GM23338 (cell line): ENCODE measurements at regions not wholly inside any gene's neighbourhood (a gene's known extent, or its start where the extent isn't known, plus 50 kb on each side); places are given as distances from the start of the nearest gene placed in this dataset.

Experiments
- ATAC-seq: fragments of 200-7000 bp; cut with Tn5 transposase; 3 replicates; pipeline ENCODE4 v1.9.1; 2020
- DNase-seq: peaks from one replicate; pipeline ENCODE4 v3.0.0-alpha.2; 2015; ENCODE audit warnings: low spot score
- H2AFZ ChIP-seq: fragments of 200-600 bp; sonication (generic); 2 replicates; pipeline ENCODE4 v1.8.0; 2016; ENCODE audit warnings: antibody characterized with exemption, mild to moderate bottlenecking, moderate library complexity
- H3F3A ChIP-seq: fragments of 200-600 bp; sonication (generic); replicated peaks from 2 replicates; pipeline ENCODE4 v1.8.0; 2017; ENCODE audit warnings: antibody characterized with exemption, mixed run types, low read depth
- H3K27ac ChIP-seq: fragments of 200-600 bp; sonication (generic); 2 replicates; pipeline ENCODE4 v1.6.1; 2016; ENCODE audit warnings: low read depth
- H3K27me3 ChIP-seq: fragments of 200-600 bp; sonication (generic); 2 replicates; pipeline ENCODE4 v1.8.0; 2016; ENCODE audit warnings: mild to moderate bottlenecking, mixed run types, moderate library complexity; ENCODE audit not compliant: insufficient read depth
- H3K36me3 ChIP-seq: fragments of 200-600 bp; sonication (generic); 2 replicates; pipeline ENCODE4 v1.8.0; 2016; ENCODE audit warnings: mild to moderate bottlenecking; ENCODE audit not compliant: insufficient read depth
- H3K4me1 ChIP-seq: fragments of 200-600 bp; sonication (generic); 2 replicates; pipeline ENCODE4 v1.8.0; 2016; ENCODE audit warnings: mild to moderate bottlenecking, moderate library complexity; ENCODE audit not compliant: insufficient read depth
- H3K4me2 ChIP-seq: fragments of 200-600 bp; sonication (generic); 2 replicates; pipeline ENCODE4 v1.7.1; 2017; ENCODE audit warnings: mixed run types
- H3K4me3 ChIP-seq: fragments of 200-600 bp; sonication (generic); 2 replicates; pipeline ENCODE4 v1.6.1; 2016; ENCODE audit warnings: mixed run types
- H3K79me2 ChIP-seq: fragments of 200-600 bp; sonication (generic); replicated peaks from 2 replicates; pipeline ENCODE4 v1.8.0; 2017; ENCODE audit warnings: mild to moderate bottlenecking; ENCODE audit not compliant: insufficient read depth
- H3K9me2 ChIP-seq: fragments of 200-600 bp; sonication (generic); 2 replicates; pipeline ENCODE4 v1.8.0; 2017; ENCODE audit not compliant: insufficient read depth
- H4K20me1 ChIP-seq: fragments of 200-600 bp; sonication (generic); replicated peaks from 2 replicates; pipeline ENCODE4 v1.8.0; 2017; ENCODE audit warnings: mild to moderate bottlenecking; ENCODE audit not compliant: insufficient read depth
- H3K27ac Mint-ChIP-seq: 2 replicates; pipeline ENCODE4 v1.8.0; 2020; ENCODE audit warnings: inconsistent platforms, mild to moderate bottlenecking, moderate library complexity, mixed read lengths
- H3K27me3 Mint-ChIP-seq: 3 replicates; pipeline ENCODE4 v1.8.0; 2022; ENCODE audit warnings: low read depth, mild to moderate bottlenecking, moderate library complexity, mixed read lengths, inconsistent platforms; ENCODE audit not compliant: insufficient read depth, poor library complexity
- H3K36me3 Mint-ChIP-seq: 3 replicates; pipeline ENCODE4 v1.8.0; 2021; ENCODE audit warnings: low read depth, mild to moderate bottlenecking, inconsistent platforms, moderate library complexity, mixed read lengths
- H3K4me1 Mint-ChIP-seq: 3 replicates; pipeline ENCODE4 v1.8.0; 2020; ENCODE audit warnings: mild to moderate bottlenecking, inconsistent platforms, mixed read lengths
- H3K4me3 Mint-ChIP-seq: 3 replicates; pipeline ENCODE4 v1.8.0; 2021; ENCODE audit warnings: moderate library complexity, mild to moderate bottlenecking, inconsistent platforms, mixed read lengths
- H3K9me3 Mint-ChIP-seq: 3 replicates; pipeline ENCODE4 v1.8.0; 2020; ENCODE audit warnings: moderate library complexity, mild to moderate bottlenecking, inconsistent platforms, mixed read lengths
- EZH2 ChIP-seq: fragments of 200-600 bp; sonication (generic); IDR thresholded peaks from one replicate; pipeline ENCODE4 v1.8.0; 2017; ENCODE audit warnings: antibody characterized with exemption, mild to moderate bottlenecking, low read depth; ENCODE audit not compliant: unreplicated experiment
- EZH2phosphoT487 ChIP-seq: fragments of 200-600 bp; sonication (generic); IDR thresholded peaks from one replicate; pipeline ENCODE4 v1.8.1; 2018; ENCODE audit warnings: antibody characterized with exemption; ENCODE audit not compliant: unreplicated experiment
- JUNB ChIP-seq: IDR thresholded peaks from one replicate; pipeline ENCODE4 v1.6.1; 2016; ENCODE audit warnings: antibody characterized with exemption; ENCODE audit not compliant: unreplicated experiment
- NANOG ChIP-seq: IDR thresholded peaks from 2 replicates; pipeline ENCODE4 v1.6.1; 2016; ENCODE audit warnings: antibody characterized with exemption, borderline replicate concordance
- POLR2AphosphoS5 ChIP-seq: IDR thresholded peaks from 2 replicates; pipeline ENCODE4 v1.6.1; 2016; ENCODE audit warnings: antibody characterized with exemption, low read depth
- STAT1 ChIP-seq: IDR thresholded peaks from one replicate; pipeline ENCODE4 v1.6.1; 2016; ENCODE audit warnings: antibody characterized with exemption; ENCODE audit not compliant: unreplicated experiment
- ZNF114 ChIP-seq: fragments of 250-450 bp; sonication (Bioruptor Pico); IDR thresholded peaks from 2 replicates; pipeline ENCODE4 v1.5.0; 2020; ENCODE audit warnings: mild to moderate bottlenecking, moderate library complexity
- ZNF331 ChIP-seq: fragments of 250-450 bp; sonication (Bioruptor Pico); IDR thresholded peaks from 2 replicates; pipeline ENCODE4 v1.5.0; 2020; ENCODE audit warnings: low read depth, mild to moderate bottlenecking, moderate library complexity
- ZNF462 ChIP-seq: fragments of 250-450 bp; sonication (Bioruptor Pico); IDR thresholded peaks from 2 replicates; pipeline ENCODE4 v1.5.0; 2020; ENCODE audit warnings: mild to moderate bottlenecking, moderate library complexity
- TF ChIP-seq, protein P1 (sequence below): IDR thresholded peaks from one replicate; pipeline ENCODE4 v1.6.1; 2018; ENCODE audit warnings: antibody characterized with exemption; ENCODE audit not compliant: unreplicated experiment
- TF ChIP-seq, protein P2 (sequence below), 2 experiments: fragments of 200-600 bp in 1 of 2; sonication (generic) in 1 of 2; conservative IDR thresholded peaks; 2 replicates each; pipeline versions ENCODE4 v1.5.1 to v1.6.1; 2016 to 2017; ENCODE audit warnings: antibody characterized with exemption in 2 of 2, low read depth in 2 of 2, mild to moderate bottlenecking in 2 of 2, moderate library complexity in 1 of 2
- TF ChIP-seq, protein P3 (sequence below): IDR thresholded peaks from 2 replicates; pipeline ENCODE4 v1.6.1; 2016; ENCODE audit warnings: antibody characterized with exemption

- TF ChIP-seq, protein P1, sequence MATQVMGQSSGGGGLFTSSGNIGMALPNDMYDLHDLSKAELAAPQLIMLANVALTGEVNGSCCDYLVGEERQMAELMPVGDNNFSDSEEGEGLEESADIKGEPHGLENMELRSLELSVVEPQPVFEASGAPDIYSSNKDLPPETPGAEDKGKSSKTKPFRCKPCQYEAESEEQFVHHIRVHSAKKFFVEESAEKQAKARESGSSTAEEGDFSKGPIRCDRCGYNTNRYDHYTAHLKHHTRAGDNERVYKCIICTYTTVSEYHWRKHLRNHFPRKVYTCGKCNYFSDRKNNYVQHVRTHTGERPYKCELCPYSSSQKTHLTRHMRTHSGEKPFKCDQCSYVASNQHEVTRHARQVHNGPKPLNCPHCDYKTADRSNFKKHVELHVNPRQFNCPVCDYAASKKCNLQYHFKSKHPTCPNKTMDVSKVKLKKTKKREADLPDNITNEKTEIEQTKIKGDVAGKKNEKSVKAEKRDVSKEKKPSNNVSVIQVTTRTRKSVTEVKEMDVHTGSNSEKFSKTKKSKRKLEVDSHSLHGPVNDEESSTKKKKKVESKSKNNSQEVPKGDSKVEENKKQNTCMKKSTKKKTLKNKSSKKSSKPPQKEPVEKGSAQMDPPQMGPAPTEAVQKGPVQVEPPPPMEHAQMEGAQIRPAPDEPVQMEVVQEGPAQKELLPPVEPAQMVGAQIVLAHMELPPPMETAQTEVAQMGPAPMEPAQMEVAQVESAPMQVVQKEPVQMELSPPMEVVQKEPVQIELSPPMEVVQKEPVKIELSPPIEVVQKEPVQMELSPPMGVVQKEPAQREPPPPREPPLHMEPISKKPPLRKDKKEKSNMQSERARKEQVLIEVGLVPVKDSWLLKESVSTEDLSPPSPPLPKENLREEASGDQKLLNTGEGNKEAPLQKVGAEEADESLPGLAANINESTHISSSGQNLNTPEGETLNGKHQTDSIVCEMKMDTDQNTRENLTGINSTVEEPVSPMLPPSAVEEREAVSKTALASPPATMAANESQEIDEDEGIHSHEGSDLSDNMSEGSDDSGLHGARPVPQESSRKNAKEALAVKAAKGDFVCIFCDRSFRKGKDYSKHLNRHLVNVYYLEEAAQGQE = no peak
- TF ChIP-seq STAT1 (no peak), JUNB (no peak), ZNF331 (CRISPR knock-in tag) (no peak), NANOG (no peak), ZNF114 (no peak)
- TF ChIP-seq, protein P2, sequence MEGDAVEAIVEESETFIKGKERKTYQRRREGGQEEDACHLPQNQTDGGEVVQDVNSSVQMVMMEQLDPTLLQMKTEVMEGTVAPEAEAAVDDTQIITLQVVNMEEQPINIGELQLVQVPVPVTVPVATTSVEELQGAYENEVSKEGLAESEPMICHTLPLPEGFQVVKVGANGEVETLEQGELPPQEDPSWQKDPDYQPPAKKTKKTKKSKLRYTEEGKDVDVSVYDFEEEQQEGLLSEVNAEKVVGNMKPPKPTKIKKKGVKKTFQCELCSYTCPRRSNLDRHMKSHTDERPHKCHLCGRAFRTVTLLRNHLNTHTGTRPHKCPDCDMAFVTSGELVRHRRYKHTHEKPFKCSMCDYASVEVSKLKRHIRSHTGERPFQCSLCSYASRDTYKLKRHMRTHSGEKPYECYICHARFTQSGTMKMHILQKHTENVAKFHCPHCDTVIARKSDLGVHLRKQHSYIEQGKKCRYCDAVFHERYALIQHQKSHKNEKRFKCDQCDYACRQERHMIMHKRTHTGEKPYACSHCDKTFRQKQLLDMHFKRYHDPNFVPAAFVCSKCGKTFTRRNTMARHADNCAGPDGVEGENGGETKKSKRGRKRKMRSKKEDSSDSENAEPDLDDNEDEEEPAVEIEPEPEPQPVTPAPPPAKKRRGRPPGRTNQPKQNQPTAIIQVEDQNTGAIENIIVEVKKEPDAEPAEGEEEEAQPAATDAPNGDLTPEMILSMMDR (conservative IDR thresholded peaks at IDR 0.05; ENCODE audit: low read depth in 2 of 2) = no peak
- TF ChIP-seq, protein P3, sequence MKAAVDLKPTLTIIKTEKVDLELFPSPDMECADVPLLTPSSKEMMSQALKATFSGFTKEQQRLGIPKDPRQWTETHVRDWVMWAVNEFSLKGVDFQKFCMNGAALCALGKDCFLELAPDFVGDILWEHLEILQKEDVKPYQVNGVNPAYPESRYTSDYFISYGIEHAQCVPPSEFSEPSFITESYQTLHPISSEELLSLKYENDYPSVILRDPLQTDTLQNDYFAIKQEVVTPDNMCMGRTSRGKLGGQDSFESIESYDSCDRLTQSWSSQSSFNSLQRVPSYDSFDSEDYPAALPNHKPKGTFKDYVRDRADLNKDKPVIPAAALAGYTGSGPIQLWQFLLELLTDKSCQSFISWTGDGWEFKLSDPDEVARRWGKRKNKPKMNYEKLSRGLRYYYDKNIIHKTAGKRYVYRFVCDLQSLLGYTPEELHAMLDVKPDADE = no peak
Observed at GRCh38 chr10:22803261-22803885, 89.0 kb upstream of the PIP4K2A start (continued).

DNA sequence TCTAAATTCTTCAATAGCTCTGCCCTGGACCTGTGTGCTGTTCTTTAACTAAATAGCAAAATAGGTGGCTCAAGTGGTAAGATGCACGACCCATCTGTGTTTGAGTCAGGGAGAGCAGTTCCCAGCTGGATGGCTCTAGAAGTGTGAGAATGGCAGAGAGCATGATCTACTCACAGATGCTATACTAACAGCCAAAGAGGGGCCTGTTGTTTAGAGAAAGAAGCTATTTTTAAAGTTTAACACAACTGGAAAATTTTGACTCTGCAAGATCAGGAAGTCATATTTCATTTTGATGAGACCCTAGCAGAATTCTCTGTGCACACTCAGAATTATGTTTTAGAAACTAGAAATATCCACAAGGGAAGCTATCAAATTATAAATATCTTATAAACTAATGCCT is 87.4 kb upstream of the PIP4K2A start:
- Histone ChIP-seq H3K36me3 (no peaks in the 10 kb centered on the region), H3K27ac (no peak overlapping the region), H3K79me2 (no peaks in the 10 kb centered on the region), H3K9me2 (no peaks in the 10 kb centered on the region), H2AFZ (no peak overlapping the region), H3K4me1 (no peaks in the 10 kb centered on the region), H3K27me3 (no peaks in the 10 kb centered on the region), H3K4me2 (no peak overlapping the region), H3K4me3 (no peak overlapping the region), H4K20me1 (no peaks in the 10 kb centered on the region), H3F3A (no peaks in the 10 kb centered on the region)
- ATAC-seq (no peak), DNase-seq (no peak)
- Mint-ChIP-seq H3K4me1 (peaks cover 5% of the 10 kb centered on the region; the same call in 1 of the 3 replicates), H3K9me3 (no peaks in the 10 kb centered on the region), H3K27ac (no peak overlapping the region), H3K27me3 (no peaks in the 10 kb centered on the region), H3K4me3 (no peak overlapping the region), H3K36me3 (no peaks in the 10 kb centered on the region)
- no peak for TF ChIP-seq ZNF462 (CRISPR knock-in tag)
- TF ChIP-seq EZH2phosphoT487 = no peak
- TF ChIP-seq STAT1 = no peak
- no peak for TF ChIP-seq POLR2AphosphoS5
- no peak for TF ChIP-seq EZH2
